ENCODE measurements at regions not wholly inside any gene's neighbourhood (a gene's known extent, or its start where the extent isn't known, plus 50 kb on each side); places are given as distances from the start of the nearest gene placed in this dataset.
"Not testable (repeated sequence)": the region's sequence is repeated elsewhere in the genome, so short reads cannot be mapped to it uniquely, and the experiment has no call there.

GRCh38 chr12:8389296-8389695, 66.5 kb upstream of the CLEC6A start:
- H3K4me2 ChIP-seq (ENCODE audit: low read length); H3K79me2 ChIP-seq (ENCODE audit: insufficient read depth, low read length); H3K9ac ChIP-seq (ENCODE audit: low read length); H3F3A ChIP-seq (ENCODE audit: insufficient read depth, low read length); H2AFZ ChIP-seq (ENCODE audit: low read length); H3K27ac ChIP-seq (ENCODE audit: low read depth, low read length, poor library complexity, severe bottlenecking); H3K27me3 ChIP-seq (ENCODE audit: insufficient read depth, low read length); H4K20me1 ChIP-seq (ENCODE audit: insufficient read depth, low read length); H3K9me3 ChIP-seq (ENCODE audit: low read length); H3K4me3 ChIP-seq (ENCODE audit: low read depth, low read length, poor library complexity, severe bottlenecking); H3K9me2 ChIP-seq (ENCODE audit: low read depth, low read length); H3K4me1 ChIP-seq (ENCODE audit: insufficient read depth, low read length, severe bottlenecking); H3K36me3 ChIP-seq (ENCODE audit: insufficient read depth, low read length): not testable (repeated sequence)

- TF ChIP-seq CTCF (IDR thresholded peaks at IDR 0.05; ENCODE audit: low read length) = peak; percentile 63
- H3K9ac ChIP-seq (ENCODE audit: low read length); H3K4me2 ChIP-seq (ENCODE audit: low read length); H3K27ac ChIP-seq (ENCODE audit: low read depth, low read length, poor library complexity, severe bottlenecking); H3K36me3 ChIP-seq (ENCODE audit: insufficient read depth, low read length); H3K9me2 ChIP-seq (ENCODE audit: low read depth, low read length); H3K9me3 ChIP-seq (ENCODE audit: low read length); H3K4me3 ChIP-seq (ENCODE audit: low read depth, low read length, poor library complexity, severe bottlenecking); H3F3A ChIP-seq (ENCODE audit: insufficient read depth, low read length); H2AFZ ChIP-seq (ENCODE audit: low read length); H3K79me2 ChIP-seq (ENCODE audit: insufficient read depth, low read length); H3K4me1 ChIP-seq (ENCODE audit: insufficient read depth, low read length, severe bottlenecking); H4K20me1 ChIP-seq (ENCODE audit: insufficient read depth, low read length); H3K27me3 ChIP-seq (ENCODE audit: insufficient read depth, low read length): not testable (repeated sequence)
These were observed 65.6 kb upstream of the CLEC6A start for GRCh38 chr12:8390001-8390777.

- not testable (repeated sequence) for H3K79me2 ChIP-seq (ENCODE audit: insufficient read depth, low read length); H3K9me2 ChIP-seq (ENCODE audit: low read depth, low read length); H4K20me1 ChIP-seq (ENCODE audit: insufficient read depth, low read length); H3K9ac ChIP-seq (ENCODE audit: low read length); H2AFZ ChIP-seq (ENCODE audit: low read length); H3K4me1 ChIP-seq (ENCODE audit: insufficient read depth, low read length, severe bottlenecking); H3K27me3 ChIP-seq (ENCODE audit: insufficient read depth, low read length); H3F3A ChIP-seq (ENCODE audit: insufficient read depth, low read length); H3K9me3 ChIP-seq (ENCODE audit: low read length); H3K27ac ChIP-seq (ENCODE audit: low read depth, low read length, poor library complexity, severe bottlenecking); H3K36me3 ChIP-seq (ENCODE audit: insufficient read depth, low read length)
- TF ChIP-seq CTCF (IDR thresholded peaks at IDR 0.05; ENCODE audit: low read length) = peak; percentile 40
- Histone ChIP-seq H3K4me2 (ENCODE audit: low read length) (peak overlapping the region; percentile 36), H3K4me3 (ENCODE audit: low read depth, low read length, poor library complexity, severe bottlenecking) (peak overlapping the region; percentile 19)
These were observed 59.3 kb upstream of the CLEC6A start for GRCh38 chr12:8396225-8397071.

GRCh38 chr12:8397378-8397777, 58.4 kb upstream of the CLEC6A start:
- not testable (repeated sequence) for H3K4me3 ChIP-seq (ENCODE audit: low read depth, low read length, poor library complexity, severe bottlenecking); H3K36me3 ChIP-seq (ENCODE audit: insufficient read depth, low read length); H3K27me3 ChIP-seq (ENCODE audit: insufficient read depth, low read length); H3K4me2 ChIP-seq (ENCODE audit: low read length); H3K9ac ChIP-seq (ENCODE audit: low read length); H2AFZ ChIP-seq (ENCODE audit: low read length); H3K9me2 ChIP-seq (ENCODE audit: low read depth, low read length); H3K27ac ChIP-seq (ENCODE audit: low read depth, low read length, poor library complexity, severe bottlenecking); H3K9me3 ChIP-seq (ENCODE audit: low read length); H4K20me1 ChIP-seq (ENCODE audit: insufficient read depth, low read length); H3F3A ChIP-seq (ENCODE audit: insufficient read depth, low read length); H3K79me2 ChIP-seq (ENCODE audit: insufficient read depth, low read length); H3K4me1 ChIP-seq (ENCODE audit: insufficient read depth, low read length, severe bottlenecking)

GRCh38 chr12:8399496-8400034, 56.2 kb upstream of the CLEC6A start:
- H2AFZ ChIP-seq (ENCODE audit: low read length); H3K9ac ChIP-seq (ENCODE audit: low read length); H3K4me2 ChIP-seq (ENCODE audit: low read length): not testable (repeated sequence)

GRCh38 chr12:8403834-8404233, 51.9 kb upstream of the CLEC6A start:
- H3K4me2 ChIP-seq (ENCODE audit: low read length); H3K79me2 ChIP-seq (ENCODE audit: insufficient read depth, low read length): not testable (repeated sequence)

More at GRCh38 chr12:8399496-8400034, 56.2 kb upstream of the CLEC6A start:
- not testable (repeated sequence) for H3K4me1 ChIP-seq (ENCODE audit: insufficient read depth, low read length, severe bottlenecking); H3K9me3 ChIP-seq (ENCODE audit: low read length); H3F3A ChIP-seq (ENCODE audit: insufficient read depth, low read length); H4K20me1 ChIP-seq (ENCODE audit: insufficient read depth, low read length); H3K36me3 ChIP-seq (ENCODE audit: insufficient read depth, low read length); H3K27me3 ChIP-seq (ENCODE audit: insufficient read depth, low read length); H3K79me2 ChIP-seq (ENCODE audit: insufficient read depth, low read length); H3K9me2 ChIP-seq (ENCODE audit: low read depth, low read length); H3K27ac ChIP-seq (ENCODE audit: low read depth, low read length, poor library complexity, severe bottlenecking); H3K4me3 ChIP-seq (ENCODE audit: low read depth, low read length, poor library complexity, severe bottlenecking)

More at GRCh38 chr12:8403834-8404233, 51.9 kb upstream of the CLEC6A start:
- not testable (repeated sequence) for H3F3A ChIP-seq (ENCODE audit: insufficient read depth, low read length); H3K9me3 ChIP-seq (ENCODE audit: low read length); H3K4me1 ChIP-seq (ENCODE audit: insufficient read depth, low read length, severe bottlenecking); H2AFZ ChIP-seq (ENCODE audit: low read length); H3K9ac ChIP-seq (ENCODE audit: low read length); H3K27ac ChIP-seq (ENCODE audit: low read depth, low read length, poor library complexity, severe bottlenecking); H3K4me3 ChIP-seq (ENCODE audit: low read depth, low read length, poor library complexity, severe bottlenecking); H3K27me3 ChIP-seq (ENCODE audit: insufficient read depth, low read length); H3K9me2 ChIP-seq (ENCODE audit: low read depth, low read length); H3K36me3 ChIP-seq (ENCODE audit: insufficient read depth, low read length); H4K20me1 ChIP-seq (ENCODE audit: insufficient read depth, low read length)
